Activated naive CD8-positive, alpha-beta T cell (primary cell): ENCODE measurements at regions not wholly inside any gene's neighbourhood (a gene's known extent, or its start where the extent isn't known, plus 50 kb on each side); places are given as distances from the start of the nearest gene placed in this dataset.

Experiments used
- H3K27ac Mint-ChIP-seq: one replicate; pipeline ENCODE4 v1.8.0; 2021; ENCODE audit warnings: mixed read lengths
- H3K27me3 Mint-ChIP-seq: one replicate; pipeline ENCODE4 v1.8.0; 2021; ENCODE audit warnings: mixed read lengths
- H3K36me3 Mint-ChIP-seq: one replicate; pipeline ENCODE4 v1.8.0; 2021; ENCODE audit warnings: mixed read lengths
- H3K4me1 Mint-ChIP-seq: one replicate; pipeline ENCODE4 v1.8.0; 2021; ENCODE audit warnings: low read depth, mixed read lengths
- H3K4me3 Mint-ChIP-seq: one replicate; pipeline ENCODE4 v1.8.0; 2021; ENCODE audit warnings: mild to moderate bottlenecking, mixed read lengths
- H3K9me3 Mint-ChIP-seq: one replicate; pipeline ENCODE4 v1.8.0; 2021; ENCODE audit warnings: low read depth, mixed read lengths

DNA sequence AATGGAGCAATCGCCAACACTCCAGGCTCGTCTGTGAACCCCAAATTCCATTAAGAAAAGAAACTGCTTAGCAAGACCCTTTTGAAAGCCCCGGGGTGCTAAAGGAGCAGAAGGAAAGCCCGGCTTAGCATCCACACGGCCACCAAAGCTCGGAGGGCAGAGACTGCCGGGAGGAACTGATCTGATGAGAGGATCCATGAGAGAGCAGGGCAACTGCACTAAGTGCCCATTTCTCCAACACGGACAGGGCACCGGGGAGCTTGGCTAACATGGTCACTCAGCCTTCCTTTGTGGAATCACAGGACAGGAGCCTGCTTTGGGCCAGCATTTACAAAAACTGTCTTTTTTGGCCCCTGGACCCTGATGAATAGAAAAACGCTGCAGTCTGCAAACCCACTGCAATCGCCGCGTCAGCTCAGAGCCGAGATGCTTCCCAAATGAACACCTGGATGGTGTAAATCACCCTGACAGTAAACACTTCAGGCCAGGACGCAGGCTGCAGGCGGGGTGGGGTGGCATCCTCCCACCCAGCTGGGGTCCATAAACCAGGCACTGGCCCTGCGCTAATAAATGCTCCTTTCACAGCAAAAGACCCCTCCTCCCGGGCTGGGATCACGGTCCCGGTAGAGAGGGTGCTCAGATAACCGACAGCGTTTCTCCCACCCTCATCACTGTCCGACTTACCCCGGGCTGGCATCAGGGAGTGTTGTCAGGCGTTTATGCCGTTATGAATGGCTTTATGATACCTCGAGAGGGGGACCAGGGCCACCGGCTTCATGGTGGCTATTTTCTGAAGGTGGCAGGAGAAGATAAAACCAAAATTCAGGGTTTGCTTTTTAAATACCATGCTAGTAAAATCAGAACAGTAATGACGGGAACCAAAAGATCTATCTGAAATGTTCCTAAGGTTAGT, 299.5 kb downstream of the IRF8 start:
- H3K27ac Mint-ChIP-seq: no peak overlapping the region

DNA sequence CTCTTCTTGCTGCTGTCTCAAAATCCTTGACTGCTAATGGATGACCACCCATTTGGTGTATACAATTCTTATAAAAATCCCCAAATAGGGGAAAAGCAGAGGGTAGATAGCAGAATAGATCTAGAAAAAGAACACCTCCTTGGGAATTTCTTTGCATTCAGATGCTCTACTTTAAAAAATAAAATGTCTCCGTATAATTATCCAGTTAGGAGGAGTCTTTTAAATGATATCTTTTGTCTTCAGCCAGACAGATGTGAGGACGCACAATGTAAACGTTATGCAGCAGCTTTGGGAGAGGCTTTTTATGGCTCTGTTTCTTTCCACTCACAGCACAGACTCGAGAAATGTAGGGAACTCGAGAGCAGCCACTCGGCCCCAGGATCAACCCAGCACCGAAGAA, 300.2 kb downstream of the IRF8 start:
- Mint-ChIP-seq H3K36me3 (no peaks in the 10 kb centered on the region), H3K4me3 (no peak overlapping the region), H3K27me3 (peaks cover 36% of the 10 kb centered on the region), H3K4me1 (no peaks in the 10 kb centered on the region), H3K9me3 (no peaks in the 10 kb centered on the region), H3K27ac (no peak overlapping the region)

More for the DNA sequence above, 299.5 kb downstream of the IRF8 start:
- Mint-ChIP-seq H3K4me1 (no peaks in the 10 kb centered on the region), H3K9me3 (no peaks in the 10 kb centered on the region), H3K27me3 (peaks cover 40% of the 10 kb centered on the region), H3K36me3 (no peaks in the 10 kb centered on the region), H3K4me3 (no peak overlapping the region)

DNA sequence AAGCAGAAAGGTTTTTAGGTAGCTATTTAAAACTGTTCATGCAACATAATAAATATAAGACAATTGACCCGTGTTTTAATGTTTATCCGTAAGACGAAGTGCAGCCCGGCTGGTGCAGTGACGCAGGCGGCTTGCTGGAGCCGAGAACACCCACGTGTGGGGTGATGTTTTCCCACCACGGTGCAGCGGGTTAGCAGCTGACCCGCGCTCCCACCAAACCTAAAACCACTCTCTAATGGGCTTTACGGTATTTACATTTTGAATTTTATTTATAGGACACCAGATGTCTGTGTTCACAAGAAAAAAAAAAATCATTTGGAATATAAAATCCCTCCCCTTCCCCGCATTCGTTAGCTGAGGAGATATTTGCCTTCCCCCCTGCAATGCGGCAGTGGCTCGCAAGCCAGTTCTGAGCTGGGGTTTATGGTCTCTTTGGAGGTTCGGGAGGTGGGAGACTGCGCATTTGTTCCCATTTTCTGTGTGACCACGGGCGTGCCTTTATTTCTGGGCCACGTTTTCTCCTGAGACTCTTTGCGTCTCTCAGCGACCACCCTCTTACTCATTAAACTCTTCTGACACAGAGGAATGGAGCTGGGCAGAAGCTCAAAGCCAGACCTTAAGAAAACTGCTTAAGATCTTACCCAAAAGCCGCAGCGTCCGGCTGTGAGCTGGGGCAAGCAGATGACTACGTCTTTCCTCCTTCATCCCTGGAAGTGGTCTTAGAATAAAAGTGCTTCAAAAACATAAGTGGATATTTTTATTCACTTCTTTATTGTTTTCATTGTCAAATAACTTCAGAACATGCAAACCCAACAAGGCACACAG, 301.1 kb downstream of the IRF8 start:
- H3K4me3 Mint-ChIP-seq: no peak overlapping the region
- no peak overlapping the region for H3K27ac Mint-ChIP-seq
- H3K36me3 Mint-ChIP-seq: no peaks in the 10 kb centered on the region
- no peaks in the 10 kb centered on the region for H3K9me3 Mint-ChIP-seq
- H3K4me1 Mint-ChIP-seq: no peaks in the 10 kb centered on the region
- H3K27me3 Mint-ChIP-seq: peaks cover 34% of the 10 kb centered on the region

DNA sequence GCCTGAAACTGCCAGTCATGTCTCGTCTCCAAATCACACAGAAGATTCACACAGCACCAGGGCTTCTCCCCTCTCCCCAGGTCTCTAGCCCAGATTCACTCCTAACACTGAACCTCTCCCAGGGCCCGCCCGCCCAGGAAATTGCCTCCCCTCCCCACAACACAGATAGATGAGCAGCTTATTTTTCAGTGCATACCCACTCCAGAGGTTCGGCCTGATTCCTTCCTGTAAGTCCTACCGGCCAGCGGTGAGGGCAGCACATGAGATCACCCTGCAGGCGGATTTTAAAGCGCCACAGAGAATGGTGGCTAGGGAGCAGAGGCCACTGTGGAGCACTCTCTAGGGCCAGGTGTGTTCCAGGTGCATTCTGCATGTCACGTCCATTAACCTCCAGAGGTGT, 301.8 kb downstream of the IRF8 start:
- Mint-ChIP-seq H3K9me3 (no peaks in the 10 kb centered on the region), H3K4me1 (no peaks in the 10 kb centered on the region), H3K4me3 (no peak overlapping the region), H3K27ac (no peak overlapping the region), H3K27me3 (peaks cover 29% of the 10 kb centered on the region), H3K36me3 (no peaks in the 10 kb centered on the region)

DNA sequence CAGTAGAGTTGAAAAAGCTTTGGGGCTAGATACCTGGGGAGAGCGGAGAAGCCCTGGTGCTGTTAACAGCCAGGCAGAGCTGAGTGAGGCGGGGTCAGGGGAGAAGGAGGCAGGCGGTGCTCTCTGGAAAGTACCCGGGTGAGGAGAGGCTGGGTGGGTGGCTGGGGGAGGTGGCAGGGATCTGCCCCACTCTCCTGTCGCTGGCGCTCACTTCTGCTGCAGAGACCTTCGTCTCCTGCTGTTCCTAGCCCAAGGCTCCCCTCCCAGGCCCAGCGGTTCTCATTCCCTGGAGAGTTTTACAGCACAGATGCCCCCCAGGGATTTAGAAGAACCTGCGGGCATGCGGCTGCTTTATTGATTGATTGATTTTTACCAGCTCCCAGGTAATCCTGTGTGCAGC, 302.8 kb downstream of the IRF8 start:
- Mint-ChIP-seq H3K27me3 (peaks cover 24% of the 10 kb centered on the region), H3K27ac (no peak overlapping the region), H3K9me3 (no peaks in the 10 kb centered on the region), H3K4me3 (no peak overlapping the region), H3K4me1 (no peaks in the 10 kb centered on the region), H3K36me3 (no peaks in the 10 kb centered on the region)

DNA sequence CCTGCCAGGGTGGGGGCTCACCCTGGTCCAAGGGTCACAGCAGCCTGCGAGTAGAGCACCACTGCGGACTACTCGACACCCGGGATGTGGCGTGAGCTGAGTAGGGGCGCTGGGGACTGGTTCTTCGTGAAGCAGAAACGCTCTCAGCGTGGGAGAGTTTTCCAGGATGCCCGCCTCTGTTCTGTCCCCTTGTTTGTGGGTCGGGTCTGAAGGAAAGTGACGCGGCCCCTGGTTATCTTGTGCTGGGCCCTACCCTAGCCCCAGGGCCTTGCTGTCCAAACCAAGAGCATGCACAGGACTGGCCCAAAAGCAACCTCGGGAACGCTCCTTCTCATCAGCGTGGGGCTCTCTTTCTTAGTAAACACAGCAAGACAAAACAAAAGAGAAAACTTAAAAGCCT, 303.3 kb downstream of the IRF8 start:
- no peaks in the 10 kb centered on the region for H3K9me3 Mint-ChIP-seq
- H3K4me3 Mint-ChIP-seq: no peak overlapping the region
- H3K27ac Mint-ChIP-seq: no peak overlapping the region
- peaks cover 20% of the 10 kb centered on the region for H3K27me3 Mint-ChIP-seq
- H3K4me1 Mint-ChIP-seq: no peaks in the 10 kb centered on the region
- H3K36me3 Mint-ChIP-seq: no peaks in the 10 kb centered on the region

DNA sequence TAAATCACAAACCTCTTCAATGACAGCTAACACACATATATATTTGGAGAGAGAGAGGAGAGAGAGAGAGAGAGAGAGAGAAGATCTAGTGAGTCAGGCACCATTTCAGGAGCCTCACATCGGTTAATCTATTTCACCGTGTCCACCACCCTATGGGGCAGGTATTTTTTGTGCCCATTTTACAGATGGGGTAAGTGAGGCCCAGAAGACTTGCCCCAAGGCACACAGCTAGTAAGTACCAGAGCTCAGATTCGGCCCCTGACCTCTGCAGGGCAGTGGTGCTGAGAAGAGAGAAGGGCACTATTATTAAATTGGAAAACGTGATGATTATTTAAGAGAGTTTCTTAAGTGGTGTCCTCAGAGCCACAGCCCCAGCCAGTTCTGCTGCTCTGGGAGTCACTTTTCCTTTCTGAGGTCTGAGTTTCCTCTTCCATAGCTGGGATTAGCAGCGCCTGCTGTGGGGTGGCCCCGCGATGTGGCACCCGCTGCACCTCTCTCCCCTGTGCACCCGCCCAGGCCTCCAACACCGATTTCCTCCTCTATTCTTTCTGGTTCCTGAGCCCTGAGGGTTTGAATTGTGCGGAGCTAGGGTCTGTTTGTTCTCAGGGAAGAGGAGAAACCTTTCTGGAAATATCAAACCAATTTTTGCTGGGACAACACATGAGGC, 303.9 kb downstream of the IRF8 start:
- Mint-ChIP-seq H3K4me1 (no peaks in the 10 kb centered on the region), H3K27ac (no peak overlapping the region), H3K27me3 (peaks cover 22% of the 10 kb centered on the region), H3K9me3 (no peaks in the 10 kb centered on the region), H3K4me3 (no peak overlapping the region), H3K36me3 (no peaks in the 10 kb centered on the region)

DNA sequence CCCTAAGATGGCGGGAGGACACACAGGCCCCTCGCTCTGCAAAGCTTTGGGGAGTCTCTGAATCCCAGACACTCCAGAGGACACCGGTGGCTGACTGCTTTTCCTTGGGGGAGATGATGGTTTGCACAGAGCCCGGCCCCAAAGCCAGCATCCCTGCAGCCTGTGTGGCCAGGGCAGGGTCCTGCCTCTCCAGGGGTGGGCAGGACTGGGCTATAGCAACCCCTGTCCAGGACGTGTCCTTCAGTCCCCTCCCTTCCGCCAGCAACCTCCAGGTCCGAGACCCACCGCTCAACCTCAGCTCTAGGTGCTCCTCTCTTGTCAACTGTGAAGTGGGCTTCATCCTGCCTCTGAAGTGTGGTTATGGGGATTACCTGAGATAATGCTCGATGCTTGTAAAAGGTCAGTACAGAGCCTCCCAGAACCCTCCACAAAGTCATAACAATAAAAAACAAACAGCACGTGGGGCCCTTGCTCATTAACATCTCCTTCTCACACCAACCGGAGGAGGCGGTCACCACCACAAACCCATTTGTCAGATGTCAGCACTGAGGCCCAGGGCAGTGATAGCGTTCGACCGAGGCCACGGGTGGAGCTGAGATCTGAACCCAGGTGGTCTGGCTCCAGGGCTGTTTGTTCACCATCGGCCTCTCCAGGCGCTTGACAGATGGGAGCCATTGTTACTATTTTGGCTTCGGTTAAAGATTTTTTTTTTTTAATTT, 304.8 kb downstream of the IRF8 start:
- Mint-ChIP-seq H3K4me3 (no peak overlapping the region), H3K27ac (no peak overlapping the region), H3K36me3 (no peaks in the 10 kb centered on the region), H3K27me3 (peaks cover 20% of the 10 kb centered on the region), H3K4me1 (no peaks in the 10 kb centered on the region), H3K9me3 (no peaks in the 10 kb centered on the region)

DNA sequence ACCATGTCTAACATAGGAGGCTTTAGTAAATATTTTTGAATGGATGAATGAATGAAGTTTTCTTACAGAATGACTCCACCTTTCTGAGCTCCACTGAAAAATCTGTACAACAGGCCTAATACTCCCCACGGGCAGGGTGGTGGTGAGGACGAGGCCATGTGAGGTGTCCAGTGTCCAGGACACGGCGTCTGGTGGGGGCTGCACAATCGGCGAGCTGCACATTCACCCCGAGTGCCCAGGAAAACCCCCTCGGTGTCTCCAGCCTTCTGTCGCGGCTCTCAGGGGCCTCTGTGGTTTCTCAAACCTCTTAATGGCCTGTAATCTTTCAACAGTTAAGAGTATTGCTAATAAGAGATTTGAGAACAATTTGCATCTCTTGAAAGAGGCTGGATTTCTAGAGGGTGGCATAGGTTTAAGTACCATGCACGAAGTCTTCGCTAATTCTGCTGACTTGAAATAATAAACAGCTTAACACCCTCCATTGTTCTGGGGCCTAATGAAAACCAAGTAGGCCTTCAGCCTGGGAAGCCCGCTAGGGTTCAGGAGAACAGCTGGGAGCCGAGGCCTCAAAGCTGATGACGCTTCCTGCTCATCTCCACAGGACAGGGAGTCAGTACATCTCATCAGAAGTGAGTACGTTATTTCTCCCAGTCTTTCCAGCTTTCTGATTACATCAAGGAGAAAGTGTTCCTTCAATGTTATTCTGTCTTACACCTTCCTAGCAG, 304.6 kb upstream of the FOXF1 start:
- Mint-ChIP-seq H3K9me3 (no peaks in the 10 kb centered on the region), H3K4me1 (no peaks in the 10 kb centered on the region), H3K27me3 (peaks cover 5% of the 10 kb centered on the region), H3K4me3 (no peak overlapping the region), H3K27ac (no peak overlapping the region), H3K36me3 (no peaks in the 10 kb centered on the region)

DNA sequence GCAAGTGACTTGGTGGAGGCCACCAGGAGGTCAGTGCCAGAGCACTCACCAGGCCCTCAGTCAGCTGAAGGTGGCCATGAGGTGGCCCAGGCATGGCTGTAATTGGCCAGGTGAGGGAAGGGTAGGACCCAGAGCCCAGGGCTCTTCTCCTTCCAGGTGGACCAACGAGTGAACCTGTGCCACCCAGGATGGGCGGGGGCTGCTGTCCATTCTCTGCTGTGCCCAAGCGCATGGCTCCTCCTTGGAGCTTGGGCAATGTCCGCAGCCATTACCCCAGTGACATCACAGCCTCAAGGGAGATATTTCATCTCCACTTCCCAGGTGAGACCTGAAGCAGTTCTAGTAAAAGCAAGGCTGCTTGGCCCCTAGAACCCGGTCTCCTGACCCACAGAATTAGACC, 303.0 kb upstream of the FOXF1 start:
- Mint-ChIP-seq H3K9me3 (peaks cover 5% of the 10 kb centered on the region), H3K4me1 (no peaks in the 10 kb centered on the region), H3K27me3 (peaks cover 4% of the 10 kb centered on the region), H3K36me3 (no peaks in the 10 kb centered on the region), H3K4me3 (no peak overlapping the region), H3K27ac (no peak overlapping the region)

DNA sequence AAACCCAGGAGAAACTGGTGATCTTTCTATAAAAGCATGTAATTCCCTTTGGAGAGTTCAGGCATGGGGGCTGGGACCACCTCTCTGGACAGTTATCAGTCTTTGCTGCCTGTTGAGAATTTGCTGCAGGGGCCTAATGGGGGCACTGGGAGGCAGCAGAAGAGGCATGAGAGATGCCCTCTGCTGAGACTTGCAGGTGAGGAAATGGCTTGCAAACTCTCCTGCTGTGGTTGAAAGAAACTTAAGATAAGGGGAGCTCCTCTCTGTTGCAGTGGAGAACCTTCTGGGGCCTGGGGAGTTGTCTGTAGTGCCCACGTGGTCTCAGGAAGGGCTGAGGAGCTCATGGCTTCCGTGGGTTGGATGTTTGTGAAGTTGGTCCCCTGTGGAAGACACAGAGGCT, 301.1 kb upstream of the FOXF1 start:
- no peak overlapping the region for H3K27ac Mint-ChIP-seq
- peaks cover 7% of the 10 kb centered on the region for H3K4me1 Mint-ChIP-seq
- H3K27me3 Mint-ChIP-seq: peaks cover 2% of the 10 kb centered on the region
- peaks cover 8% of the 10 kb centered on the region for H3K9me3 Mint-ChIP-seq
- H3K36me3 Mint-ChIP-seq: no peaks in the 10 kb centered on the region
- no peak overlapping the region for H3K4me3 Mint-ChIP-seq

DNA sequence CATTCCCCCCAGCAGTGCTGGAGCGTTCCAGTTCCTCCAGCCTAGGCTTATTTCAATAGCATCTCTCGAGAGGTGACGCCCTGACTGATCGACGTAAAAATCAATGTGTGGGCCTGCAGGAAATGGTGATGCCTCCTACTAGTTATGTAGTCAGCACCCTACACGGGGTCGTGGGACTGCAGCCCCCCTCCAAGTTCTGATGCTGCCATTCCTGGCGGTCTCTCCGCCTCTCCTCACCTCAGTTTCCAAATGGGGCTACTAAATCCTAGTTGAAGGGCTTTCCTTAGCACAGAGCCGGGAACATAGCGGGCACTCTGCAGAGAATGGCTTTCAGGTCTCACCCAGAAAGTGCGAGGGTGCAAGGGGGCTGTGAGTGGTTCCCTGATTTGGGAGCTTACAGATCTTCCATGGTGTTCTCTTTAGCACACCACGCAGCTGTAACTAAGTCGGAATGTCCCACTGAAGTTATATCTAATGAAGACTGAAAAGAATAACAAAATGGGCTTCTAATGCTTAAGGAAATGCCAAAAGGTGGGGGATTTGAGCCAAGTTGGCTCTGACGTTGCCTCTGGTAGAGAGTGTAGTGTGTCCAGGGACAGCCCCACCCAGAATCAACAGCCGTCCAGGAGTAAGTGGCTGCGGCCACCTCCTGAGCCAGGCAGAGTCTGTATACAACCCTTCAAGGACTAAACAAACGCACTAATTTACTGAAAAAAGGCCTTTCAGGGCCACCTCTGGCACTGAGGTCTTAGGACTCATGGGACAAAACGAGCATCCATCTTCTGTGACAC, 299.7 kb upstream of the FOXF1 start:
- Mint-ChIP-seq H3K27ac (no peak overlapping the region), H3K36me3 (no peaks in the 10 kb centered on the region), H3K9me3 (peaks cover 8% of the 10 kb centered on the region), H3K4me1 (peaks cover 7% of the 10 kb centered on the region), H3K4me3 (no peak overlapping the region), H3K27me3 (peaks cover 2% of the 10 kb centered on the region)

DNA sequence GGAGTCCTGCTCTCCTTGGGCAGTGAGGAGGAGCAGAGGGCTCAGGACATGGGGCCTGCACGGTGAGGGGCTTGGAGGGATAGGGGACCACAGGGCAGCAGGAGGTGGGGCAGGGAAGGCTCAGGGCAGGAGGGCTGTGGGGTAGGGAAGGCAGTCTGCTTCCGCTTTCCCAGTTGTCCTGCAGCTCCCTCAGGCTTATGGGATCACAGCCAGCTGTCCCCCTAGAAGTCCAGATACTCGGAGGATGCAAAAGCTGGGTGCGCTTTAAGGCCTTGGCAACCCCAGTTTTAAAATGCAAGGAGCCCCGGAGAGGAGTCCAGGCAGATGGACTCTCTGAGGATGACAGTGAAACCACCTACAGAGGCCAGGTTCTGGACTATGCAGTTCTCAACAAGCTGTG, 299.1 kb upstream of the FOXF1 start:
- Mint-ChIP-seq H3K27me3 (peaks cover 2% of the 10 kb centered on the region), H3K4me3 (no peak overlapping the region), H3K4me1 (peaks cover 7% of the 10 kb centered on the region), H3K36me3 (no peaks in the 10 kb centered on the region), H3K27ac (no peak overlapping the region), H3K9me3 (peaks cover 8% of the 10 kb centered on the region)
